Prostate gland (tissue), 2 donors: ENCODE measurements at regions not wholly inside any gene's neighbourhood (a gene's known extent, or its start where the extent isn't known, plus 50 kb on each side); places are given as distances from the start of the nearest gene placed in this dataset.

Source experiments
- POLR2A ChIP-seq: fragments of 450-650 bp; IDR thresholded peaks from one replicate; pipeline ENCODE4 v1.6.1; 2016; ENCODE audit warnings: antibody characterized with exemption, mild to moderate bottlenecking
- POLR2AphosphoS5 ChIP-seq: sonication (generic); formaldehyde crosslinking; IDR thresholded peaks from one replicate; pipeline ENCODE4 v1.6.1; 2017; ENCODE audit warnings: antibody characterized with exemption
- TF ChIP-seq, protein P1 (sequence below), 4 experiments: fragments of 200-600 bp in 2 of 4; fragments of 450-650 bp in 2 of 4; sonication (generic) in 2 of 4; IDR thresholded peaks; 1 replicate in 3 of 4; 2 replicates in 1 of 4; pipeline ENCODE4 v1.5.1; 2016 to 2019; ENCODE audit warnings: antibody characterized with exemption in 4 of 4, mild to moderate bottlenecking in 2 of 4, moderate library complexity in 2 of 4

DNA sequence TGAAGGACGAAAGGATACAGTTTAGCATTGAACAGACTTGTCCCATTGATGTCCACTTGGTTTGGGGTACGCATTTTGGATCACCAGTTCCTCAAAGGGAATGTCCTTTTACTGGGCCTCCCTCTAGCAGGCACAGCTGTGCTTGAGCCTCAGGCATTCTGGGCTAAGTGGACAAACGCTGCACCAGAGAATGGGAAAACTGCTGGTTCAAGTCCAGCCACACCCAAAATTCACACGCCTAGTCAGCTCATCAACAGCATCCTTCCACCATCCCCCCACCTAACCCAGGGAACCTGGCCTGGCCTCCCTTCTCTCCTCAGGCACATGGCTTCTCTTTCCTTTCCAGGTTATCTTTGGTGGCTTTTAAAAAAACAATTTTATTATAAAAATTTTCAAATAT, 59.1 kb upstream of the ALDH1A3 start:
- TF ChIP-seq, protein P1, sequence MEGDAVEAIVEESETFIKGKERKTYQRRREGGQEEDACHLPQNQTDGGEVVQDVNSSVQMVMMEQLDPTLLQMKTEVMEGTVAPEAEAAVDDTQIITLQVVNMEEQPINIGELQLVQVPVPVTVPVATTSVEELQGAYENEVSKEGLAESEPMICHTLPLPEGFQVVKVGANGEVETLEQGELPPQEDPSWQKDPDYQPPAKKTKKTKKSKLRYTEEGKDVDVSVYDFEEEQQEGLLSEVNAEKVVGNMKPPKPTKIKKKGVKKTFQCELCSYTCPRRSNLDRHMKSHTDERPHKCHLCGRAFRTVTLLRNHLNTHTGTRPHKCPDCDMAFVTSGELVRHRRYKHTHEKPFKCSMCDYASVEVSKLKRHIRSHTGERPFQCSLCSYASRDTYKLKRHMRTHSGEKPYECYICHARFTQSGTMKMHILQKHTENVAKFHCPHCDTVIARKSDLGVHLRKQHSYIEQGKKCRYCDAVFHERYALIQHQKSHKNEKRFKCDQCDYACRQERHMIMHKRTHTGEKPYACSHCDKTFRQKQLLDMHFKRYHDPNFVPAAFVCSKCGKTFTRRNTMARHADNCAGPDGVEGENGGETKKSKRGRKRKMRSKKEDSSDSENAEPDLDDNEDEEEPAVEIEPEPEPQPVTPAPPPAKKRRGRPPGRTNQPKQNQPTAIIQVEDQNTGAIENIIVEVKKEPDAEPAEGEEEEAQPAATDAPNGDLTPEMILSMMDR (IDR thresholded peaks at IDR 0.05), result no peak
- TF ChIP-seq POLR2A (no peak), POLR2AphosphoS5 (no peak)
